ENCODE measurements at regions not wholly inside any gene's neighbourhood (a gene's known extent, or its start where the extent isn't known, plus 50 kb on each side); places are given as distances from the start of the nearest gene placed in this dataset.

GRCh38 chr17:77365584-77366186 lies 224.9 kb downstream of the SEC14L1 start:
- TF ChIP-seq CTCF (IDR thresholded peaks at IDR 0.05) (no peak), ZFX (IDR thresholded peaks at IDR 0.05; ENCODE audit: borderline replicate concordance) (no peak)

All from 22Rv1 (cell line).